Activated CD8-positive, alpha-beta T cell treated with anti-CD3 and anti-CD28 coated beads for 36 hours (primary cell): ENCODE measurements at regions not wholly inside any gene's neighbourhood (a gene's known extent, or its start where the extent isn't known, plus 50 kb on each side); places are given as distances from the start of the nearest gene placed in this dataset.

Source experiments
- ATAC-seq: fragments of 200-7000 bp; cut with Tn5 transposase; one replicate; pipeline ENCODE4 v1.10.0; 2021; ENCODE audit warnings: mild to moderate bottlenecking, moderate library complexity
- CTCF ChIA-PET: fragments of 350-600 bp; sonication (Branson Sonifier 250); formaldehyde crosslinking; loops from one replicate; lab custom pipeline; 2021; ENCODE audit warnings: antibody characterized with exemption; lab: Charles Lee
- POLR2A ChIA-PET: fragments of 350-600 bp; sonication (Branson Sonifier 250); formaldehyde crosslinking; loops from one replicate; lab custom pipeline; 2021; ENCODE audit warnings: antibody characterized with exemption; lab: Charles Lee
- DNase-seq: peaks from one replicate; pipeline ENCODE4 v3.0.0-alpha.2; 2020
- H3K27ac Mint-ChIP-seq: one replicate; pipeline ENCODE4 v1.8.0; 2021; ENCODE audit warnings: mild to moderate bottlenecking, mixed read lengths
- H3K27me3 Mint-ChIP-seq: one replicate; pipeline ENCODE4 v1.8.0; 2021; ENCODE audit warnings: mixed read lengths
- H3K36me3 Mint-ChIP-seq: one replicate; pipeline ENCODE4 v1.8.0; 2021; ENCODE audit warnings: low read depth, mixed read lengths
- H3K4me1 Mint-ChIP-seq: one replicate; pipeline ENCODE4 v1.8.0; 2021; ENCODE audit warnings: low read depth, mixed read lengths
- H3K4me3 Mint-ChIP-seq: one replicate; pipeline ENCODE4 v1.8.0; 2021; ENCODE audit warnings: mild to moderate bottlenecking, moderate library complexity, mixed read lengths
- H3K9me3 Mint-ChIP-seq: one replicate; pipeline ENCODE4 v1.8.0; 2021; ENCODE audit warnings: mixed read lengths
- intact Hi-C: fragments of 100-400 bp; cut with micrococcal nuclease; formaldehyde crosslinking; loops from one replicate; pipeline ENCODE4 v1.10.0; 2022
- TF ChIP-seq, protein P1 (sequence below): fragments of 200-600 bp; IDR thresholded peaks from one replicate; pipeline ENCODE4 v1.8.0; 2022; ENCODE audit warnings: antibody characterized with exemption, mild to moderate bottlenecking

DNA sequence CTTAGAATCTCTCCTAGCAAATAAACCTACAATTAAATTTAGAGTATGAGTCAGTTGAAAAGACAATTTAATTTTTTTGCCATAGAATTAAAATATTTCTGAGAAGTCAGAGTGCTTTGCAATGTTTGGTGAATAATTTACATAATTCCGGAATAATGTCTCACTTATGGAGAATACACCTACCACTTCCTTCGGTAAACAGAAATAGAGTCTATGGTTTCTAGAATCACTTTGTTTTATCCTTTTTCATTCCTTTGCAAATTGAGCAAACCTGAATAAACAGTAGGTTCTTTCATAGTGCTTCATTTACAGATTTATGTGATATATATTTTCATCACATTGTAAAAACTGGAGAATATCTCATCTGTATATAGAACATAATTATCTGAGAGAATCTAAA lies 211.7 kb downstream of the PMAIP1 start:
- no peaks in the 10 kb centered on the region for H3K36me3 Mint-ChIP-seq
- ChIA-PET POLR2A (no interaction called here), CTCF (no interaction called here)
- no peak for ATAC-seq
- no peaks in the 10 kb centered on the region for H3K27me3 Mint-ChIP-seq
- H3K4me1 Mint-ChIP-seq: no peaks in the 10 kb centered on the region
- no peak for DNase-seq
- intact Hi-C loops: no loop called here
- H3K9me3 Mint-ChIP-seq: no peaks in the 10 kb centered on the region
- H3K27ac Mint-ChIP-seq: no peak overlapping the region
- H3K4me3 Mint-ChIP-seq: no peak overlapping the region
- TF ChIP-seq, protein P1, sequence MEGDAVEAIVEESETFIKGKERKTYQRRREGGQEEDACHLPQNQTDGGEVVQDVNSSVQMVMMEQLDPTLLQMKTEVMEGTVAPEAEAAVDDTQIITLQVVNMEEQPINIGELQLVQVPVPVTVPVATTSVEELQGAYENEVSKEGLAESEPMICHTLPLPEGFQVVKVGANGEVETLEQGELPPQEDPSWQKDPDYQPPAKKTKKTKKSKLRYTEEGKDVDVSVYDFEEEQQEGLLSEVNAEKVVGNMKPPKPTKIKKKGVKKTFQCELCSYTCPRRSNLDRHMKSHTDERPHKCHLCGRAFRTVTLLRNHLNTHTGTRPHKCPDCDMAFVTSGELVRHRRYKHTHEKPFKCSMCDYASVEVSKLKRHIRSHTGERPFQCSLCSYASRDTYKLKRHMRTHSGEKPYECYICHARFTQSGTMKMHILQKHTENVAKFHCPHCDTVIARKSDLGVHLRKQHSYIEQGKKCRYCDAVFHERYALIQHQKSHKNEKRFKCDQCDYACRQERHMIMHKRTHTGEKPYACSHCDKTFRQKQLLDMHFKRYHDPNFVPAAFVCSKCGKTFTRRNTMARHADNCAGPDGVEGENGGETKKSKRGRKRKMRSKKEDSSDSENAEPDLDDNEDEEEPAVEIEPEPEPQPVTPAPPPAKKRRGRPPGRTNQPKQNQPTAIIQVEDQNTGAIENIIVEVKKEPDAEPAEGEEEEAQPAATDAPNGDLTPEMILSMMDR: no peak

DNA sequence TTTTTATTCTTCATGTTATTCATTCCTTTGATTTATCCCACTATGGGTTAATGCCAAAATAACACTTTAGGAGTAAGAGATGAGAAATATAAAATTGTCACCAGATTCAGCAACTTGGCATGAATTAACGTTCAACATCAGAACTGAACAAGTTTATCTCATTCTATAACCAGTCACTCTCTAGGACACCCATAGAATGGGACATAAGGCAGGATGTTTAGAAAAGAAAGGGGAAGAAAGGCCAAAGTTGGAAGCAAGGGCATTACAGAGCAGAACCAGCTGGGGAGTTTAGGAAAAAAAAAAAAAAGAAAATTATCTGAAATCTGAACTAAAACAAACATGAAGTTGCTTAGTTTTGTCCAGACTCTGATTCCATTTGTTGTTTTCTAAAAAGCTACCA lies 211.0 kb downstream of the PMAIP1 start:
- H3K27ac Mint-ChIP-seq: no peak overlapping the region
- no peaks in the 10 kb centered on the region for H3K27me3 Mint-ChIP-seq
- H3K4me3 Mint-ChIP-seq: no peak overlapping the region
- ChIA-PET CTCF (no interaction called here), POLR2A (no interaction called here)
- TF ChIP-seq, protein P1: no peak
- H3K9me3 Mint-ChIP-seq: no peaks in the 10 kb centered on the region
- no peak for ATAC-seq
- no peak for DNase-seq
- intact Hi-C loops: no loop called here
- H3K4me1 Mint-ChIP-seq: no peaks in the 10 kb centered on the region
- no peaks in the 10 kb centered on the region for H3K36me3 Mint-ChIP-seq

DNA sequence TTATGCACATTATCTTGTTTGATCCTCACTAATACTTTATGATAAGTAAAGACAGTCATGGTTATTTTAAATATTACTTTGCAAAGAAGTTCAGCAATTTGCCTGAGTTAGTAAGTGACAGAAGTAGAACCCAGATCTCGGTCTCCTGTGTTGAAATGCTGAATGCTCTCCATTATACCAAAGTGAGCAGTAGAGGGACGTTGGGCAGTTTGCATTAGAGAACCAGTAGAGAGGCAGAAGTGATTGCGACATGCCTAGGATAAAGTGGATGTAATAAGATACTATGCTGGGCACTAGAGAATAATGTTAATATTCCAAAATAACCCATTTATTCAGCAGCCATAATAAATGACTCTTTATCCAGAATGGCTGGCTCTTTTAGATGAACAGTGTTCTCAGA lies 201.0 kb downstream of the PMAIP1 start:
- ATAC-seq: no peak
- DNase-seq: no peak
- Mint-ChIP-seq H3K36me3 (no peaks in the 10 kb centered on the region), H3K27me3 (no peaks in the 10 kb centered on the region), H3K4me3 (no peak overlapping the region), H3K9me3 (no peaks in the 10 kb centered on the region), H3K4me1 (no peaks in the 10 kb centered on the region), H3K27ac (no peak overlapping the region)
- ChIA-PET POLR2A (no interaction called here), CTCF (no interaction called here)
- intact Hi-C loops: no loop called here
- TF ChIP-seq, protein P1: no peak

DNA sequence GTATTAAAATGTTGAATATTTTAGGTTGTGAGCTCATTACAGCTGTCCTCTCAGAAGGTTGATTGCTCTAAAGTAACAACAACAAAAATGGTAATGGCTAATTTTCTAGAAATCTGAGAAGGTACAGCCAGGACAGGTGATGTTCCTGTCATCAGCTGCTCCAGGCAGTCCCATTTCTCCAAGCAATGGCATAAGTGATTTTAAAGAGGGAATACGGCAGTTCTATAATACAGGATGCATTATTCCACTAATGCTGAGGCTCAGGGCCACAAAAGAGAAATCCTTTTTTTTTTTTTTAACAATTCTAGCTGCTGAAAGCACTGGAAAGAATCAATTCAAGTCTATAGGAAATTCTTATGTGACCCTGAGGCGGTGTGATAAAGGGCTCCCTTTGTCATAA lies 199.9 kb downstream of the PMAIP1 start:
- no peaks in the 10 kb centered on the region for H3K36me3 Mint-ChIP-seq
- H3K9me3 Mint-ChIP-seq: no peaks in the 10 kb centered on the region
- ATAC-seq: no peak
- no peak overlapping the region for H3K27ac Mint-ChIP-seq
- no peaks in the 10 kb centered on the region for H3K27me3 Mint-ChIP-seq
- ChIA-PET POLR2A (no interaction called here), CTCF (no interaction called here)
- TF ChIP-seq, protein P1: no peak
- H3K4me3 Mint-ChIP-seq: no peak overlapping the region
- DNase-seq: no peak
- no peaks in the 10 kb centered on the region for H3K4me1 Mint-ChIP-seq
- intact Hi-C loops: no loop called here

DNA sequence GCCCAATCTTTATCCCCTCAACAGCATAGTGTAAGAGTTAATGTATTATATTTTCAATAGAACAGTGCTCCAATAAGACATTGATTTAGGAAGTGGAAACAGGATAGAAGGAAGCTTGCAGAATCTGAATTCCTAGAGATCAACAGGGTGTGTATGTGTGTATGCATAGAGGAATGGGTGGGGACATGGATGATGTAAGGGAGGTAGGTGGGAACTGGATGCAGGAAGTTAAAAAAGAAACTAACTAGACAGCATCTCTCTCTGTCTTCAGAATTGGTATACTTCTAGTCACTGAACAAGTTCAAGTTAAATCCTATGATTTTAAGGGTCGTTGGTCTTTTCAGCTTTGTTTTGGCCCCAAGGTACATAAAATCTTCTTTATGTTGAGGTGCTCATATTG lies 196.6 kb downstream of the PMAIP1 start:
- TF ChIP-seq, protein P1: no peak
- Mint-ChIP-seq H3K27ac (no peak overlapping the region), H3K27me3 (peaks cover 1% of the 10 kb centered on the region), H3K9me3 (peaks cover 2% of the 10 kb centered on the region), H3K4me3 (no peak overlapping the region), H3K4me1 (no peaks in the 10 kb centered on the region), H3K36me3 (no peaks in the 10 kb centered on the region)
- intact Hi-C loops: no loop called here
- ChIA-PET POLR2A (no interaction called here), CTCF (no interaction called here)
- no peak for DNase-seq
- ATAC-seq: no peak
